Retina (tissue), 1 donor: ENCODE measurements at regions not wholly inside any gene's neighbourhood (a gene's known extent, or its start where the extent isn't known, plus 50 kb on each side); places are given as distances from the start of the nearest gene placed in this dataset.

Experiments
- DNase-seq: peaks from one replicate; pipeline ENCODE4 v3.0.0-alpha.2; 2016

DNA sequence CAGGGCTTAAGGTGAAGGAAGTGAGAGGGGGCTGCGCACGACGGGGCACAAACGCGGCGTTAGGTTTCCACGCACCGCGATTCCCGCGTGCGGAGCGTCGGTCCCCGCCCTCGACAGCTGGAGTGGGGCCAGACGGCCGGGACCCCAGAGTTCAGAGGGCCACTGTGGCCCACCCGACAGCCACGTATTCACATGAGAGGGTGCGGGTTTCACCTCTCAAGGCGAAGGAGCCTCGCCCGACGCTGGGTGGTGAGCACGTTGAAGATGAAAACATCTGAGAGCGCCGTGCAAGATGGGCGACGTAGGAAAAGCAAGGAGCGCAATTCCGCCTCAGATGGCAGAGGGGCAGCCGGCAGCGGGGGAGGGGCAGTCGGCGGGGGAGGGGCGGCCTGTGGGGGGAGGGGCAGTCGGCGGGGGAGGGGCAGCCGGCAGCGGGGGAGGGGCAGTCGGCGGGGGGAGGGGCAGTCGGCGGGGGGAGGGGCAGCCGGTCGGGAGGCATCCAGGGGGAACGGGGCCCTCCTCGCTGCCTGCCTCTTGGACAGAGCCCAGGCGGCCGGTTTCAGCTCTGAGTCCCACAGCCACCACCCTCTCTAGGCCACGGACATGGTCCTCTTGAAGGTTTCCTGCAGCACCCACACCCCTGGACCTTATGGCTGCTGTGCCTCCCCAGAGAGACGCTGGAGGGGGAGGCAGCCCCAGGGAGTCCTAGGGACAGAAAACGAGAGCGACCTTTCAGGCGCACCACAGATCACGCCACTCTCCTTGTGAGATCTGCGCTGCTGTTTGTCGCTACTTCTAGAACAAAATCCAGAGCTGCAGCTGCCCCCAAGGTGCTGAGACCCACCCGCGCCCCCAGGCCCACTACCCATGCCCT lies 113.7 kb downstream of the DLL1 start:
- no peak for DNase-seq

- DNase-seq, result peak; percentile 76
These were observed 114.6 kb downstream of the DLL1 start for GRCh38 chr6:170176136-170176897.

DNA sequence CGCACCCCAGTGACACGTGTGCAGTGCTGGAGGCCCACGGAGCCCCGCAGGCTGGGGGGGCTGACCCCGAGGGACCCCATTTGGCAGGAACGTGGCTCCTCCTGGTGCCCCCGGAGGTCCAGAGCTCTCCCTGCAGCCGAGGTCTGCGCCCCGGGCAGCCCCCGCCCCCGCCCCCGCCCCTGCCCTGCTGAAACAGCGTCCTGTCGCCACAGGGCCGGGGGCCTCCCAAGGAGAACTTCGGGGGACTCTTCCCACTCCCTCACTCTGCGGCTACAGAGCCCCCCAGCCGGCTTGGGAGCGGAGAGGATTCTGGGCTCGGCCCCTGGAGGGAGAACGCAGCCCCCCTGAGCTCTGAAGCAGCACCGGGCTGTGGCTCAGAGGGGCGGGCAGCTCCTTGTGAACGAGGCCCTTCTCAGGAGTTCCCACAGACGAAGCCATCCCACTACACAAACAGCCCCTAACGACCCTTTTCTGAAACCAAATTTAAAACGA lies 115.2 kb downstream of the DLL1 start:
- DNase-seq, result no peak

DNA sequence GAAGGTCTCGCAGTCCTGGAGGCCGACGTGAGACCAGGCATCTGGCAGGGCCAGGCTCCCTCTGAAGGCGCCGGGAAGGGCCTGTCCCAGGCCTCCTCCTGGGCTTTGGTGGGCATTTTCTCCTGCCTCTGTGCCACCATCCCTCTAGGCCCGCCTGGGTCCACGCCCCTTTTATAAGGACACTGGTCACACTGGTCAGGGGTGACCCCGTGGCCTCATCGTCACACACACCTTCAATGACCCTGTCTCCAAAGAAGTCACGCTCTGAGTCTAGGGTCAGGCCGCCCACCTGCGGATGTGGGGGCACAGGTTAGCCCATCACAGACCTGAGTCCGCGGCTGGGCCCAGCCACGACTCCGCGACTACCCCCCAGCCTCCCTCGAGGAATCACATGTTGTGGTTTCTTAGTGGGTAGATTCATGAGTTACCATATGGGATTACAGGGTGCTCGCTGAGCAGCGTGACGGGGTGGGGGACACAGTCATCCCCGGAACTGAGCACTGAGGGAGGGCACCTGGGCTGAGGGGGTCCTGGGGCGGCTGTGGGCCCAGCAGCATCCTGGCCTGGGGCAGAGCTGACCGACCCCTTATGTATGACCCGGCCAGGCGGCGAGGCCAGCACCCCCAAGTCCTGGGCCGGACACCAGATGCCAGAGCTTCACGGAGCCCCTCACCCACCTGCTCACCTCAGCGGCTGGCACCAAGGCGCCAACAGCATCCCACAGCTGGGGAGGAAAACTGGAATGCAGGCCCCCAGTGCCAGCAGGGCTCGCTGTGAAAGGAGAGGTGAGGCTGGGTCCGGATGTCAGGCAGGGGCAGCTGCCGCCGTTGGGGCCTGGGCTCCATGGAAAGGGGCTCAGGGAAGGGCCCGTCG lies 115.9 kb downstream of the DLL1 start:
- DNase-seq, result no peak

- no peak for DNase-seq
These were observed 116.6 kb downstream of the DLL1 start for GRCh38 chr6:170174124-170174770.

GRCh38 chr6:170173335-170173881 lies 117.5 kb downstream of the DLL1 start:
- no peak for DNase-seq

DNA sequence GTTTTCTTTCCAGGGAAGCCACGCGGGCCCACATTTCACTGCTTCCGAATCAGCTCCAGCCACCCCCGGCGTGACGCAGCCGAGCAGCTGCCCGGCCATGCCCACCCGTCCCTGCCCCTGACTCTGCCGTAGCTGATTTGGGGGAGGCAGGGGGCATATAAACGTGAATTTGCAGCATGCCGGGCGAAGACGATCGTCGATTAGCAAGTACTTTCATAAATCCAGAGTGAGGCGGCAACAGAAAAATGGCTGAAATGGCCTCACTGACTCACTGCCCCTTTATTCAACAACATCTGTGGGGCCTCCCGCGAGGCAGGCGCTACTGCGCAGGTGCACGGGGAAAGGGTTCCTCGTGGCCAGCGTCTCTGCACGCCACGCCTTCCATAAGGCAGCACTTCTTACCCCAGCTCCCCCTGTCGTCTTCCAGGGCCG lies 118.0 kb downstream of the DLL1 start:
- no peak for DNase-seq

DNA sequence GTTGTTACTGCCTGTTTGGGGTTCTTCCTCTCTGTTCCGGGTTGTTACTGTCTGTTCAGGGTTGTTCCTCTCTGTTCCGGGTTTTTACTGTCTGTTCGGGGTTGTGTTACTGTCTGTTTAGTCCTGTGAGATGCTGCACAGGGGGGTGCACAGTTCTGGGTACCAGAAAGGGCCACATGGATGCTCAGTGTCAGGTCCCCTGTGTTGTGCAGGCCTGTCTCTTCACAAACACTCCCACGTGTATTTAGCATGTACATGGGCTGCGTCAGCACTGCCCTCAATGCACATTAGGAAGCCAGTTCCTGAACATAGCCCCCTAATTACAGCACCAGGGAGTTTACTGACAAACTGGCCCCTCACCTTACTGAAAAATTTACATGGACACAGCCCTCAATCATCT lies 118.5 kb downstream of the DLL1 start:
- DNase-seq, result no peak

- no peak for DNase-seq
These were observed 123.2 kb downstream of the DLL1 start for GRCh38 chr6:170167657-170168159.

GRCh38 chr6:170166511-170167122 lies 124.3 kb downstream of the DLL1 start:
- no peak for DNase-seq

DNA sequence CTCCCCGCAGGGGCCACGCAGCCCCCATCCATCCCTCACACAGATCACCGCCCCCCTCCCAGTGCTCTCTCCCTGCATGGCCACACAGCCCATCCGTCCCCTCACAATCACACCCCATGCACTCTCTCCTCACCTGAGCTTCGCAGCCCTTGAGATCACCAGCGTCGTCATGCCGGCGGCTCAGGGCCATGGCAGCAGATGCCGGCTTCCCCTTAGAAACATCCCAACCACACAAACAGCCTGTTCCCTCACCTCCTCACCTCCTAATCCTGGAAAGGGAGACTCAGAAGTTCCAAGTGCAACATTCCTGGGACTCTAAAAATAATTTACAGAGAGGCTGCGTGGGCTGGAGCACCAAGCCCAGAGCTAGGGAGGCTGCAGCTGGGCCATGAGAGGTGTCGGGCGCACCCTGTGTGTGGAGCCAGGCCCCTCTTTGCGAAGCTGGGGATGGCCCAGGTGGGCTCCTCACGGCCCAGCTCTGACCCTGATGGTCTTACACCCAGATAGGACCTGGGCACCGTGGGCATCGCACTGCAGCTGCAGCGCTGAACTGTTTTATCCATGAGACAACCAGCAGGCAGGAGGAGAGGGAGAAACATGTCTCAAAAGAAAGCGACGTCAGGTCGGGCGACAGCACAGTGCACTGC lies 125.3 kb downstream of the DLL1 start:
- no peak for DNase-seq

DNA sequence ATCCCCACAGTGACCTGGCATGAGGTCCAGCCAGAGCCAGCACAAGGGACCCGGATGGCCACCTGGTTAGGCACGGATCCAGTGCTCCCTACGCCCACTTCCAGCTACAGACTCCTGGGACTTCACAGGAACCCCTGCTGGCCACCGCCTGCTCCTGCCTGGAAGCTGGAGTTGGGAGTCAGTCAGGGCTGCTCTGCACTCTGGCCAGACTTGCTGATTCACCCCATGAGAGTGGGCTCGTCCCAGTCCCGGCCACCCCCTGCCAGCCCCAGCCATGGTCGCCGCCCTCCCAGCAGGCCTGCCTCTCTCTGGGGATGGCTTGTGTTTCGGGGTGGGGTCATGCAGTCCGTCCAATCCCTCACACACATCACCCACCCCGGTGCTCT lies 125.8 kb downstream of the DLL1 start:
- no peak for DNase-seq

- DNase-seq, result no peak
These were observed 126.5 kb downstream of the DLL1 start for GRCh38 chr6:170164271-170164900.

DNA sequence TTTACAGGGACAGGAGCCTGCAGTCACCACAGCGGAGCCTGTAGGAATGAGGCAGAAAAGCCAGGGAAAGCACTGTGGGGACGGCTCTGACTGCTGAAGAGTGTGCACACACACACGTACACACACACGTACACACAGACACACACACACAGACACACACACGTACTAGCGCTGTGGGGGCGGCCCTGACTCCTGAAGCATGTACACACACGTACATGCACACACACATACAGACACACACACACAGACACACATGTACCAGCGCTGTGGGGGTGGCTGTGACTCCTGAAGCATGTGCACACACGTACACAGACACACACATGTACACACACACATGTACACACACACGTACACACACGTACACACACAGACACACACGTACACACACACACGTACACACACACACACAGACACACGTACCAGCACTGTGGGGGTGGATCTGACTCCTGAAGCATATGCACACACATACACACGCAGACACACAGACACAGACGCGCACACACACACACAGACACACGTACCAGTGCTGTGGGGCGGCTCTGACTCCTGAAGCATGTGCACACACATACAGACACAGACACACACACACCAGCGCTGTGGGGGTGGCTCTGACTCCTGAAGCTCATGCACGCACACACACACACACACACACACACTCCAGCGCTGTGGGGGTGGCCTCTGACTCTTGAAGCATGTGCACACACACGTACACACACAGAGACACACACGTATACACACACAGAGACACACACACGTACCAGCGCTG lies 127.3 kb downstream of the DLL1 start:
- DNase-seq, result no peak

GRCh38 chr6:170162775-170163404 lies 128.0 kb downstream of the DLL1 start:
- no peak for DNase-seq

DNA sequence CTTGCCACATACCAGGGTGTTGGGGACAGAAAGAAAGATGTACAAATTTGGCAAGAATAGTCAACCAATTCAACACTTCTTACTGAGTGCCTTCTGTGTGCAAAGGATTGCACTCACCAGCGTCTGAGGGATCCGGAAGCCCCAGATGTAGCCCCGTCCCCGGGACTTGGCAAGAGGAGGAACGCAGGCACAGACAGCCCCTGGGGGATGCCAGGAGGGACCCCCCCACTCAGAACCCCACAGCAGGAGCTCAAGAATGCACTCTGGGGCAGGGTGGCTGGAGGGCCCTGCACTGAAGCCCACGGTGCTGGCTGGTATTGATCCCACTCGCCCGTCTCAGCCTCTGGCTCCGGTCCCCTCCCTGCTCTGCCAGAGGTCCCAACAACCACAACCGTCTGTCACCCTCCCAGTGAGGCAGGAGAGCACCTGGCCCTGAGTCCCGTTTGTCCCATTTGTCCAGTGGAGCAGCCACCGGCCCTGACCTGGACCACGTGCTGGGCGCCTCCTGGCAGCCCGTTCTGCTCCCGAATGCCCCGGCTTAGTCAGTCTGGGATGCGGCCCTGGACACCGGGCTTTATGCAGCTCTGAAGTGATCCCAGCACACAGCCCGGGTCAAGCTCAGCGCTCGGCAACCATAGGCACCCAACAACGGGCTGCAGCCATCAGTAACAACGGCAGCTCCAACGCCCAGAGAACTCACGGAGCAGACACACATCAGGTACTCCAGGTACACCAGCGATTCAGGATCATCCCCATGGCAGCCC lies 128.7 kb downstream of the DLL1 start:
- DNase-seq, result no peak

GRCh38 chr6:170160628-170161611 lies 130.0 kb downstream of the DLL1 start:
- no peak for DNase-seq
